ENCODE measurements at regions not wholly inside any gene's neighbourhood (a gene's known extent, or its start where the extent isn't known, plus 50 kb on each side); places are given as distances from the start of the nearest gene placed in this dataset.

GRCh38 chr2:60064687-60065389 lies 488.6 kb downstream of the BCL11A start:
- intact Hi-C loops (cut with DNase I; ENCODE audit: low total_unique reads): no loop called here
- no peak for DNase-seq (ENCODE audit: low spot score in 2 of 2)
- H3K27ac ChIP-seq: no peak overlapping the region
- no peak for TF ChIP-seq POLR2A (IDR thresholded peaks at IDR 0.05)
- TF ChIP-seq POLR2AphosphoS5 (IDR thresholded peaks at IDR 0.05): no peak
- TF ChIP-seq CTCF (IDR thresholded peaks at IDR 0.05): no peak
- H3K4me1 ChIP-seq: no peaks in the 10 kb centered on the region
- H3K27me3 ChIP-seq: no peaks in the 10 kb centered on the region
- no peak overlapping the region for H3K4me3 ChIP-seq
- no peaks in the 10 kb centered on the region for H3K36me3 ChIP-seq
- H3K9me3 ChIP-seq: no peaks in the 10 kb centered on the region

- intact Hi-C loops (cut with DNase I; ENCODE audit: low total_unique reads): no loop called here
- Histone ChIP-seq H3K9me3 (no peaks in the 10 kb centered on the region), H3K27ac (no peak overlapping the region), H3K27me3 (no peaks in the 10 kb centered on the region), H3K4me1 (no peaks in the 10 kb centered on the region), H3K36me3 (no peaks in the 10 kb centered on the region), H3K4me3 (no peak overlapping the region)
- TF ChIP-seq CTCF (IDR thresholded peaks at IDR 0.05) (no peak), POLR2A (IDR thresholded peaks at IDR 0.05) (no peak), POLR2AphosphoS5 (IDR thresholded peaks at IDR 0.05) (no peak)
- DNase-seq (ENCODE audit: low spot score in 2 of 2): no peak
These were observed 494.7 kb downstream of the BCL11A start for GRCh38 chr2:60058781-60059180.

- DNase-seq (ENCODE audit: low spot score in 2 of 2): no peak
- no peak overlapping the region for H3K27ac ChIP-seq
- intact Hi-C loops (cut with DNase I; ENCODE audit: low total_unique reads): loop anchor here (2.0 kb wide), 1 partner anchor 78 kb away; no protein-coding TSS in a partner anchor
- TF ChIP-seq POLR2AphosphoS5 (IDR thresholded peaks at IDR 0.05) (no peak), POLR2A (IDR thresholded peaks at IDR 0.05) (no peak), CTCF (IDR thresholded peaks at IDR 0.05) (no peak)
- no peak overlapping the region for H3K4me3 ChIP-seq
- H3K9me3 ChIP-seq: no peaks in the 10 kb centered on the region
- H3K4me1 ChIP-seq: no peaks in the 10 kb centered on the region
- H3K36me3 ChIP-seq: no peaks in the 10 kb centered on the region
- no peaks in the 10 kb centered on the region for H3K27me3 ChIP-seq
These were observed 498.7 kb downstream of the BCL11A start for GRCh38 chr2:60054571-60055340.

- DNase-seq (ENCODE audit: low spot score in 2 of 2): no peak
- no peaks in the 10 kb centered on the region for H3K4me1 ChIP-seq
- H3K36me3 ChIP-seq: no peaks in the 10 kb centered on the region
- H3K4me3 ChIP-seq: no peak overlapping the region
- TF ChIP-seq POLR2AphosphoS5 (IDR thresholded peaks at IDR 0.05) (no peak), POLR2A (IDR thresholded peaks at IDR 0.05) (no peak), CTCF (IDR thresholded peaks at IDR 0.05) (no peak)
- H3K27ac ChIP-seq: no peak overlapping the region
- intact Hi-C loops (cut with DNase I; ENCODE audit: low total_unique reads): loop anchor here (2.0 kb wide), 1 partner anchor 77 kb away; no protein-coding TSS in a partner anchor
- H3K27me3 ChIP-seq: no peaks in the 10 kb centered on the region
- no peaks in the 10 kb centered on the region for H3K9me3 ChIP-seq
These were observed 499.7 kb downstream of the BCL11A start for GRCh38 chr2:60053791-60054190.

- H3K36me3 ChIP-seq: no peaks in the 10 kb centered on the region
- no peaks in the 10 kb centered on the region for H3K27me3 ChIP-seq
- no peaks in the 10 kb centered on the region for H3K9me3 ChIP-seq
- DNase-seq (ENCODE audit: low spot score in 2 of 2): no peak
- intact Hi-C loops (cut with DNase I; ENCODE audit: low total_unique reads): no loop called here
- TF ChIP-seq POLR2AphosphoS5 (IDR thresholded peaks at IDR 0.05) (no peak), POLR2A (IDR thresholded peaks at IDR 0.05) (no peak), CTCF (IDR thresholded peaks at IDR 0.05) (no peak)
- no peaks in the 10 kb centered on the region for H3K4me1 ChIP-seq
- H3K27ac ChIP-seq: no peak overlapping the region
- no peak overlapping the region for H3K4me3 ChIP-seq
These were observed 500.9 kb downstream of the BCL11A start for GRCh38 chr2:60052601-60053000.
